GM18508 (cell line): ENCODE measurements at regions not wholly inside any gene's neighbourhood (a gene's known extent, or its start where the extent isn't known, plus 50 kb on each side); places are given as distances from the start of the nearest gene placed in this dataset.
"Not testable (repeated sequence)": the region's sequence is repeated elsewhere in the genome, so short reads cannot be mapped to it uniquely, and the experiment has no call there.

ENCODE experiments used
- ATAC-seq: cut with Tn5 transposase; IDR thresholded peaks from one replicate; pipeline ENCODE4 v1.9.1; 2021; ENCODE audit warnings: moderate number of reproducible peaks; ENCODE audit not compliant: insufficient read depth, unreplicated experiment

- no peak for ATAC-seq
These were observed 407.0 kb downstream of the KLHL4 start for GRCh38 chrX:87924619-87925018.

- ATAC-seq = no peak
These were observed 424.2 kb downstream of the KLHL4 start for GRCh38 chrX:87941841-87942240.

GRCh38 chrX:87961471-87961870 lies 443.9 kb downstream of the KLHL4 start:
- ATAC-seq = no peak

GRCh38 chrX:87968118-87968517 lies 450.5 kb downstream of the KLHL4 start:
- ATAC-seq = no peak

GRCh38 chrX:87972121-87972520 lies 454.5 kb downstream of the KLHL4 start:
- ATAC-seq = not testable (repeated sequence)

- ATAC-seq = no peak
These were observed 457.8 kb downstream of the KLHL4 start for GRCh38 chrX:87975365-87975764.

- ATAC-seq = not testable (repeated sequence)
These were observed 490.3 kb downstream of the KLHL4 start for GRCh38 chrX:88007873-88008272.

GRCh38 chrX:88024022-88024421 lies 506.4 kb downstream of the KLHL4 start:
- ATAC-seq = no peak

GRCh38 chrX:88072339-88073030 lies 554.9 kb downstream of the KLHL4 start:
- ATAC-seq = no peak

- no peak for ATAC-seq
These were observed 584.4 kb downstream of the KLHL4 start for GRCh38 chrX:88101968-88102367.

GRCh38 chrX:88135735-88136134 lies 611.3 kb upstream of the CPXCR1 start:
- no peak for ATAC-seq

GRCh38 chrX:88136328-88136727 lies 610.7 kb upstream of the CPXCR1 start:
- ATAC-seq = no peak

- no peak for ATAC-seq
These were observed 600.4 kb upstream of the CPXCR1 start for GRCh38 chrX:88146577-88146976.

- ATAC-seq = no peak
These were observed 576.5 kb upstream of the CPXCR1 start for GRCh38 chrX:88170553-88170952.

- not testable (repeated sequence) for ATAC-seq
These were observed 573.0 kb upstream of the CPXCR1 start for GRCh38 chrX:88173932-88174440.

GRCh38 chrX:88202149-88202548 lies 544.9 kb upstream of the CPXCR1 start:
- no peak for ATAC-seq

GRCh38 chrX:88244066-88244465 lies 503.0 kb upstream of the CPXCR1 start:
- ATAC-seq = no peak

GRCh38 chrX:88284844-88285243 lies 462.2 kb upstream of the CPXCR1 start:
- ATAC-seq = no peak

- ATAC-seq = not testable (repeated sequence)
These were observed 433.1 kb upstream of the CPXCR1 start for GRCh38 chrX:88313972-88314371.

GRCh38 chrX:88325634-88326033 lies 421.4 kb upstream of the CPXCR1 start:
- no peak for ATAC-seq

GRCh38 chrX:88355252-88355651 lies 391.8 kb upstream of the CPXCR1 start:
- ATAC-seq = no peak

- ATAC-seq = no peak
These were observed 380.7 kb upstream of the CPXCR1 start for GRCh38 chrX:88366314-88366713.
